Urinary bladder (tissue), 3 donors: ENCODE measurements at regions not wholly inside any gene's neighbourhood (a gene's known extent, or its start where the extent isn't known, plus 50 kb on each side); places are given as distances from the start of the nearest gene placed in this dataset.
A peak's percentile ranks its signal among the peaks of the same experiment; 100 is the strongest.
"Not testable (repeated sequence)": the region's sequence is repeated elsewhere in the genome, so short reads cannot be mapped to it uniquely, and the experiment has no call there.

Experiments
- DNase-seq: peaks from one replicate; pipeline ENCODE4 v3.0.0-alpha.2; 2015; ENCODE audit errors: extremely low spot score
- H3K27ac ChIP-seq: one replicate; pipeline ENCODE4 v1.5.1; 2013; ENCODE audit warnings: low read depth, mild to moderate bottlenecking, moderate library complexity
- H3K36me3 ChIP-seq: one replicate; pipeline ENCODE4 v1.6.1; 2013; ENCODE audit warnings: mild to moderate bottlenecking, moderate library complexity; ENCODE audit not compliant: insufficient read depth
- H3K4me1 ChIP-seq: one replicate; pipeline ENCODE4 v1.6.1; 2013; ENCODE audit warnings: mild to moderate bottlenecking, moderate library complexity; ENCODE audit not compliant: insufficient read depth
- H3K4me3 ChIP-seq: one replicate; pipeline ENCODE4 v1.5.1; 2013; ENCODE audit warnings: low read depth, low read length
- WGBS: extraction: QIAGEN DNeasy Blood & Tissue Kit; methylation state at CpG from one replicate; pipeline ENCODE4 v1.1.7; 2013; 5-methylcytosine and 5-hydroxymethylcytosine counted together
- donor health status: healthy with polysubstance abuse.
- donor health status: healthy.

DNA sequence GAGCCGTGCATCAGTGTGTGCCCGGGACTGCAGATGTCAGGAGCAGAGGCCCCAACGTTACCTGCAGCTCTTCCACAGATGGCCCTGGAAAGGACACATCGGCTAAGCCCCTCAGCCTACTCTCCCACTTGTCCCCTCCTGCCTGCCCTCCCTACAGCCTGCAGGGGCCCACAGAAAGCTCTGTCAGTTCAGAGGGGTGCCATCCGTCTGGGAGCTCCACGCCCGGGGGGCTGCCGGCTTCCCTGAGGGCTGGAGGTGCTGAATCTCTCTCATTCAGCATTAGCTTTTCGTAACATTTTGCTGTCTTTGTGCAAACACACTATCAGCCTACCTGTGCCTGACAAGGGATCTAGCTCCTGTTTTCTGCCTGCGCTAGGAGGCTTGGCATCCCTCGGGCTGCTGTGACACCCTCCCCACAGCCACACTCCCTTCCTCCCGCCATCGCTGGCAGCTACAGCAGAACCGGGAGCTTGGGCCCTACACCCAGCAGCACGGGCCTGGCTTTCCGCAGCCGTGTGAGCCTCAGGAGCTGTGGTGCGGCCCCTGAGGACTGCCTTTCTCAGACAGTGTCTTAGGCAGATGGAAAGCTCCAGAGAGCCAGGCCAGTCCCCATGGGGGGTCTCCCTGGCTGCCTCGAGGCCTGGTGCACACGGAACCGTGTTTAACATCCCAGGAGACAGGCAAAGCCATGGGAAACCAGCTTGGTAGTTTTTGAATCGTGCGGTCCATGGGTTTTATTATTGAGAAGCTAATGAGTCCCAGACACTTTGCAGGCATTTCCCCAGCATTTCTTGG lies 198.3 kb upstream of the B3GAT1 start:
- Histone ChIP-seq H3K4me1 (no peaks in the 10 kb centered on the region), H3K27ac (no peak overlapping the region), H3K36me3 (no peaks in the 10 kb centered on the region), H3K4me3 (no peak overlapping the region)
- no peak for DNase-seq
- WGBS, result 73% methylated on average over 23 of the region's 23 CpGs

DNA sequence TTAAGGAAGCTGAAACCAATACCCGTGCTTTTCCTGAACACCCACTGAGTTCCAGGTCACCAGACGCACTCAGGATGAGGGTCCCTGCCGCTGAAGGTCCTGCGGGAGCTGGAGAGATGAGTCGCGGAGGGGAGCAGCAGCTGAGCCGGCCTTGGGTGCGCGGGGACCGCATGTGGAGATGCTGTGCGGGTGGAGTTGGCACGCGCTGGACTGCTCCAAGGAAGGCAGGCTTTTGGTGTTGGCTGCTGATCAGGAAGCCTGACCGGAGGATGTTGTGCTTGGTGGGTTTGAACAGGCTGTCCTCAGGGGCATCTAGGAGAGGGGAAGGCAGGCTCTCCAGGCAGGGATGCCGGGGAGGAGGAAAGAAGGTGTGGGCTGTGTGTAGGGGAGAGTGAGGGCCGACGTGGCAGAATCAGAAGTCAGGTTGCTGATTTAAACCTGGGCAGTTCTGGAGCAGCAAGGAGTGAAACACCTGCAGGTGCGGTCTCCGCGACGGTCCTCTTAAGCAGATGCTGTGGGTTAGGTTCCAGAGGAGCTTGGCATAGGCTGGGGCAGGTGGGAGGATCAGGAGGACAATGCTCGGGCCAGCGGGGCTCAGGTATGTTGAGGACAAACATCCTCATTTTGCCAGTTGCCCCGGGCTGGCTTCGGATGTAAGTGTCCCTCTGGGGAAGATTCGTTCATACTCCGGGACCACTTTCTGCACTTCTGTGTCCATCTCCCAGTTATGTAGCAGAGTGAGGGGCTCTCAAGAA lies 197.5 kb upstream of the B3GAT1 start:
- H3K4me3 ChIP-seq, result no peak overlapping the region
- WGBS, result 86% methylated on average over 27 of the region's 27 CpGs
- no peak for DNase-seq

DNA sequence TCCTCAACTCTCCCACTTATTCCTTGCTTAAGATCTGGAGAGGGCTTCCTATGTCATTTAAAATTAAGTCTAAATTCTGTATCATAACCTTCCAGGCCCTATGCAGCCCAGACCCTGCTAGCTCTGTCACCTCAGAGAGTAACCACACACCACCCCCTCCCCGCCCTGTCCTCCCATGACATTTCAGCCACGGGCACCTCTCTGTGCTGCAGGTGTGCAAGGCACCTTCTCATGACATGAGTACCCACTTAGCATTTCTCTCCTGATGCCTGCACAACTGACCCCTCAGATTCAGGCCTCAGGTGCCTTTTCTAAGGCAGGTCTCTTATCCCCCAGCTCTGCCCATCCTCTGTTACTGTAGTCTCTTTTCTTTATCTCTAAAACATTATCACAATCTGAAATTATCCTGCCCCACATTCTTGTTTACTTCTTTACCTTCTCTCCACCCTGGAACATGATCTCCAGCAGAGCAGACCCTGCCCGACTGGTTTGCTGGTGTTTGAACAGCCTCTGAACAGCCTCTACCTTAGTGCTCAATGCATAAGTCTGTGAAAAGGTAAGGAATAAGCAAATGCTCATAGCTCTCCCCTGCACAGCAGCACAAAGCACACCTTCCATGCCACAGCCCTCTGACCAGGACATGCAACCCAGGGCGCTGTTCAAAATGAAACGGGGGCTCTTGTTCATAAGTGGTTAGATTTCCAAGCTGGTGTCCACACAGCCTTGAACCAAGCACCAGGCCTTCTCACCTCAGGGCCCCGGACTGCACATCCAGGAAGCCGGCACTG lies 196.1 kb upstream of the B3GAT1 start:
- Histone ChIP-seq H3K4me1 (no peaks in the 10 kb centered on the region), H3K4me3 (no peak overlapping the region), H3K36me3 (no peaks in the 10 kb centered on the region), H3K27ac (no peak overlapping the region)
- peak; percentile 26 for DNase-seq
- WGBS, result 72% methylated on average over 7 of the region's 7 CpGs

More for the DNA sequence above, 197.5 kb upstream of the B3GAT1 start:
- no peaks in the 10 kb centered on the region for H3K36me3 ChIP-seq
- H3K27ac ChIP-seq, result no peak overlapping the region
- no peaks in the 10 kb centered on the region for H3K4me1 ChIP-seq

DNA sequence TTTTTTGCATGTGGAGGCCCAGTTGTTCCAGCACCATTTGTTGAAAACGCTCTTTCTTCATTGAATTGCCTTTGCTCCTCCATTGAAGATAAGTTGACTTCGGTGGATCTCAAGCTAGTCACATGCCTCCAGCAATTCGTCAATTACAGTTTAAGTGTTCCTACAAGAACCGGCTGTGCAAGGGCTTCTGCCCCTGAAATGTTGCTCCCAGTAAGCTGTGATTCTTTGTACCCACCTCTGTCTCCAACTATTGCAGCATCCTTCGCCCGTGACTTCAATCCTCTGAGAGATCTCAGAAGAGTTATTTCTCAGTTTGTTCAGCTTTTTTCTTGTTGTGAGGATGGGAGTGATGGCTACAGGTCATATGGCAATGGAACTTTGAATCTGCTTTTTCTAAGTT lies 194.2 kb upstream of the B3GAT1 start:
- Histone ChIP-seq H3K4me1 (no peaks in the 10 kb centered on the region), H3K36me3 (no peaks in the 10 kb centered on the region), H3K4me3 (no peak overlapping the region), H3K27ac (no peak overlapping the region)
- 74% methylated on average over 6 of the region's 6 CpGs for WGBS
- no peak for DNase-seq

DNA sequence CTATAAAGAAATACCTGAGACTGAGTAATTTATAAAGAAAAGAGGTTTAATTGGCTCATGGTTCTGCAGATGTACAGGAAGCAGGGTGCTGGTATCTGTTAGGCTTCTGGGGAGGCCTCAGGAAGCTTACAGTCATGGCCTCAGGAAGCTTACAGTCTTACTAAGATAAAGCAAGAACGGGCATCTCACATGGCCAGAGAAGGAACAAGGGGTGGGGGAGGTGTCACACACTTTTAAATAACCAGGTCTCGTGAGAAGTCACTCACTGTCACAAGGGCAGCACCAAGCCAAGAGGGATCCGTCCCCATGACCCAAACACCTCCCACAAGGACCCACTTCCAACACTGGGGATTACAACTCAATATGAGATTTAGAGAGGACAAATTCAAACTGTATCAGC lies 192.8 kb upstream of the B3GAT1 start:
- H3K27ac ChIP-seq, result no peak overlapping the region
- H3K4me1 ChIP-seq, result no peaks in the 10 kb centered on the region
- DNase-seq, result no peak
- WGBS, result 77% methylated on average over 3 of the region's 3 CpGs
- no peak overlapping the region for H3K4me3 ChIP-seq
- no peaks in the 10 kb centered on the region for H3K36me3 ChIP-seq

DNA sequence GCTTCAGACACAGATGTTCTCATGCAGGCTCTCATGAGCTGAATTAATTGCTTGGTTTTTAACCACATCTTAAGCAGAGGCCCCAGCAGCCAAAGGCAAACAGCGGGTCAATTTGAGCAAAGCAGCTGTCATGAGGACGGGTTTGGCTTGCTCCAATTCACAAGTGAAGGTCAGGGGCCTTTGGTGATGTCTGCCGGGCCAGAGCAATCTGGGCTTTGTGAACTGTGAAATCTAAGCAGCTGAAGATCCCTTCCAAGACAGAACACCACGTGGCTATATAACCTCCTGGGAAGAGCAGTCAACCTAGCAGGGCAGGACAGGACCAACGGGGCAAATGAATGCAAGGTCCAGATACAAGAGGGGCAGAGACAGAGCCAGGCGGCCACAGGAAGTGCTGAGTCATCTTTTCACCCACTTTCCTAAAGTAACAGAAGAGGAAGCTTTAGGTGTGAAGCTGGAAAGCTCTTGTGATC lies 187.3 kb upstream of the B3GAT1 start:
- 27% methylated on average over 6 of the region's 6 CpGs for WGBS
- Histone ChIP-seq H3K36me3 (no peaks in the 10 kb centered on the region), H3K27ac (no peak overlapping the region), H3K4me3 (no peak overlapping the region), H3K4me1 (no peaks in the 10 kb centered on the region)
- no peak for DNase-seq

DNA sequence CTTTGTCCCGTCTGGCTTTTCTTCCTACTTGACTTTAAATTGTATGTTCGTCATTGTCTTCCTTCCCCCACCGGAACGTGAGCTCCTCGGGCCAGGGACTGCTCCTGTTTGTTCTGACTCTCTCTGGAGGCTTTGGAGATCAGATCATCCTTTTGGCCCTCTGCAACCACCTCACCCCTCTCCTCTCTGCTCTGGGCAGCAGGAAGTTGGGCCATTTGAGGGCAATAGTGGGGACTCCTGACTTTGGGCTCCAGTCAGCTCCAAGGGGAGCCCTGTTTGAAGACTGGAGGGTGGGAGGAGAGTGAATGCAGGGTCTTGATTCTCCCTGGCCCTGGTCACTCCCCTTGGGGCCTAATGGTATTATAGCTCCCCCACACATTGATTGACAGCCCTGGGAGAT lies 186.3 kb upstream of the B3GAT1 start:
- Histone ChIP-seq H3K4me1 (no peaks in the 10 kb centered on the region), H3K4me3 (no peak overlapping the region), H3K27ac (no peak overlapping the region), H3K36me3 (no peaks in the 10 kb centered on the region)
- WGBS, result 86% methylated on average over 5 of the region's 5 CpGs
- DNase-seq, result no peak

DNA sequence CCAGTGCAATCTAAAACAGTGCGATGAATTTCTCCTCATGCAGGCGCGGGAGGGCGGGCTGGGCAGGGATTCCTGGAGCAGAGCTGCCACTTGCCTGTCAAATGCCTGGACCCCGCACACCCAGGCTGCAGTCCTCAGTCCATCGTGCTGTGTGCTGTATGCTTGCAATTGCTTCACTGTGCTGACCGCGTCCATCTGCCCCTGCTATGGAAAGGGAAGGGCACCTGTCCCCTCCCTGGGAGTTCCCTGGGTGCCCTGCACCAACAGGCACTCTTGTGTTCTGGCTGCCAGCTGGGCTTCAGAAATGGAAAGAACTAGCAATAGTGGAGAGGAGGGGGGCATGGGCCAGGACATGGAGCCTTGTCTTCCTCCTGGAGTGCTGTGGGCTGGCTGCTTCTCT lies 185.4 kb upstream of the B3GAT1 start:
- Histone ChIP-seq H3K4me1 (no peaks in the 10 kb centered on the region), H3K4me3 (no peak overlapping the region), H3K27ac (no peak overlapping the region), H3K36me3 (no peaks in the 10 kb centered on the region)
- DNase-seq, result no peak
- 89% methylated on average over 8 of the region's 8 CpGs for WGBS

DNA sequence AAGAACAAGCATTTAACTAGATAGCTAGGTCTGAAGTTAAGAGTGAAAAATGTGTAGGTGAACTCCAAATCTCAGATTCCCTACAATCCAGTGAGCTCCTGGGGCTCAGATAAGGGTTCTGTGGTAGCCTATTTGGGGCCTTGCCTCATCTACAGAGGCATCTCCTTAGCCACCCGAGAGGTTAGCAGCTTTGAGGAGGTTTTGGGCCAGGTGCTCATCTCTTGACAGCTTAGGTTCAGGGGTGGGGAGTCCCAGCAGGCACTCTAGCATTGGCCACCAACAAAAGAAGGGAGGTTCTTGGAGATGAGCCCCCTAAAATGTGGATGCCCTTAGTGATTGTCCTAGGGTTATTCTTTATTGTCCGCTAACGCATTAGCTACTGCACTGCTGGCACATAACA lies 184.4 kb upstream of the B3GAT1 start:
- Histone ChIP-seq H3K36me3 (no peaks in the 10 kb centered on the region), H3K4me3 (no peak overlapping the region), H3K4me1 (no peaks in the 10 kb centered on the region), H3K27ac (no peak overlapping the region)
- WGBS, result 89% methylated on average over 3 of the region's 3 CpGs
- DNase-seq, result no peak

DNA sequence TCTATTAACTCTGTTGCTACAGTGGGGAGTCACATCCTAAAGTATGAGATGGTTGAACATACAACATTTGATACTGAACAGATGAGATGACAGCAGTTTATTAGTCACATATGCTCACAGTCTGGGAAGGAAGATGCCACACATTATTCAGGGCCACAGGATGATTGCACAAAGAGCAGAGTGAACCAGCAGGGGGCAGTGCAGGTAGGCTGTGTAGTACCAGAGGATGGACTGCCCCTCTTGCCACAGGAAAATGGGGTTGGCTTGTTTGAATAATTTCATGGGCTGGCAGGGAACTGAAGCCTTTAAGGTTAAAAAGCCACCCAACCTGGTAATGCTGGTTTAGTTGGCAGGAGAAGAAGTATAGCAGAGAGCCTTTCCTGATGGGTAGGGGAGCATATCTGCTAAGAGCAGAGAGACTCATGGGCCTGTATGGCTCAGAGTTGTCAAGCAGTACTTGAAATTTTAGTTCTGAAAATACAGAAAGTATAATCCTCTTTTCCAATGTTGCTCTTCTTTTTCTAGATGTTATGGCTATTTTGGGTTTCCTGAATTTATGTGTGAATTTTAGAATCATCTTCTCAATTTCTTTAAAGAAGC lies 180.4 kb upstream of the B3GAT1 start:
- Histone ChIP-seq H3K4me1 (no peaks in the 10 kb centered on the region), H3K27ac (no peak overlapping the region), H3K36me3 (no peaks in the 10 kb centered on the region), H3K4me3 (no peak overlapping the region)
- DNase-seq, result no peak

DNA sequence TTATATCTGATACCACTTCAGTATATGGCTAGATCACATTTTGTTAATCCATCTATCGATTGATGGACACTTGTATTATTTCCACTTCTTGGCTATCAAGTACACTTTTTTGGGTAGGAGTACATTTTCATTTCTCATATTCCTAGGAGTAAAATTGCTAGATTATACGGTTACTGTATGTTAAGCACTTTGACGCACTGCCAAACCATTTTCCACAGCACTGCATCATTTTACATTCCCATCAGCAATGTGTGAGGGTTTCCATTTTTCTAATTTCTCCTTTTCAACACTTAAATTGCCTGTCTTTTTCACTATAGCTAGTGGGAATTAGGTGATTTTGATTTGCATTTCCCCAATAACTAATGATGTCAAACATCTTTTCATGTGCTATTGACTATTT lies 179.3 kb upstream of the B3GAT1 start:
- Histone ChIP-seq H3K36me3 (no peaks in the 10 kb centered on the region), H3K4me3 (no peak overlapping the region), H3K27ac (no peak overlapping the region), H3K4me1 (no peaks in the 10 kb centered on the region)
- WGBS, result 81% methylated on average over 3 of the region's 3 CpGs
- no peak for DNase-seq

DNA sequence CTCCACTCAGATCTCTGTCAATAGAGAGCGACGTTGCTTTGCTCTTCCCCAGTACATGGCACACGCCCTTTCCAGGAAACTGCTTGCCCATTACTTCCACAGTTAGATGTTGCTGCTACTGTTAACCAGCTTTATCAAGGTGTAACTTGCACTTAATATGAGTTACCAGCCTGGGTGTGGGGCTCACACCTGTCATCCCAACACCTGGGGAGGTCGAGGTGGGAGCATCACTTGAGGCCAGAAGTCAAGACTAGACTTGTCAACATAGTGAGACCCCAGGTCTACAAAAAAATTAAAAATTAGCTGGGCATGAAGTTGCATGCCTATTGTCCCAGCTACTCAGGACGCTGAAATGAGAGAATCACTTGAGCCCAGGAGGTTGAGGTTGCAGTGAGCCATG lies 177.1 kb upstream of the B3GAT1 start:
- 60% methylated on average over 5 of the region's 5 CpGs for WGBS
- no peak for DNase-seq

DNA sequence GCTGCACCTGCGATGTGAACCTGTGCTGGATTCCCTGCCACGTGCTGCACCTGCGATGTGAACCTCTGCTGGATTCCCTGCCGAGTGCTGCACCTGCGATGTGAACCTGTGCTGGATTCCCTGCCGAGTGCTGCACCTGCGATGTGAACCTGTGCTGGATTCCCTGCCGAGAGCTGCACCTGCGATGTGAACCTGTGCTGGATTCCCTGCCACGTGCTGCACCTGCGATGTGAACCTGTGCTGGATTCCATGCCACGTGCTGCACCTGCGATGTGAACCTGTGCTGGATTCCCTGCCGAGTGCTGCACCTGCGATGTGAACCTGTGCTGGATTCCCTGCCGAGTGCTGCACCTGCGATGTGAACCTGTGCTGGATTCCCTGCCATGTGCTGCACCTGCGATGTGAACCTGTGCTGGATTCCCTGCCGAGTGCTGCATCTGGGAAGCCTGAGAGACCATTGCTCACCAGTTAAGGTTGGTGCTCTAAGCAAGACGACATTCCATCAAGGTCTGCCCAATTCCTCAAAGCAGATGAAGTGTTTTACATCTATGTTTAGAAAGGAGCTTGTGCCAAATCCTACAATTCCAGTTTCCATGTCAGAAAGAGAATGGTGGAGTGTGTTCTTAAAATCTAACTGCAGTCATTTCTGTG lies 176.5 kb upstream of the B3GAT1 start:
- not testable (repeated sequence) for H3K27ac ChIP-seq, H3K4me3 ChIP-seq, H3K36me3 ChIP-seq, H3K4me1 ChIP-seq, DNase-seq
- WGBS, result 85% methylated on average over 20 of the region's 20 CpGs

More for the DNA sequence above, 177.1 kb upstream of the B3GAT1 start:
- Histone ChIP-seq H3K36me3 (no peaks in the 10 kb centered on the region), H3K4me3 (no peak overlapping the region), H3K4me1 (peaks cover 2% of the 10 kb centered on the region), H3K27ac (no peak overlapping the region)
